CD4-positive, alpha-beta T cell (primary cell): ENCODE measurements at regions not wholly inside any gene's neighbourhood (a gene's known extent, or its start where the extent isn't known, plus 50 kb on each side); places are given as distances from the start of the nearest gene placed in this dataset.

Source experiments
- ATAC-seq: fragments of 200-7000 bp; cut with Tn5 transposase; one replicate; pipeline ENCODE4 v1.10.0; 2022; ENCODE audit warnings: mild to moderate bottlenecking; ENCODE audit not compliant: poor library complexity
- CTCF ChIA-PET: fragments of 350-600 bp; sonication (Branson Sonifier 250); formaldehyde crosslinking; loops from one replicate; lab custom pipeline; 2021; ENCODE audit warnings: antibody characterized with exemption, inconsistent platforms; lab: Charles Lee
- POLR2A ChIA-PET: fragments of 350-600 bp; sonication (Branson Sonifier 250); formaldehyde crosslinking; loops from one replicate; lab custom pipeline; 2021; ENCODE audit warnings: antibody characterized with exemption, inconsistent platforms; lab: Charles Lee
- DNase-seq, 14 experiments: peaks; one replicate each; pipeline ENCODE4 v3.0.0-alpha.2; 2013 to 2020; ENCODE audit warnings: mixed read lengths in 2 of 14
- H3K27ac ChIP-seq, 2 donors: one replicate each; pipeline versions ENCODE4 v1.5.1 to v1.7.0; 2013; ENCODE audit warnings: low read length in 2 of 2, low read depth in 1 of 2, mild to moderate bottlenecking in 1 of 2
- H3K27me3 ChIP-seq, 2 experiments: 1 replicate in 1 of 2; 2 replicates in 1 of 2; pipeline versions ENCODE4 v1.6.1 to v1.7.0; 2013; ENCODE audit warnings: low read length in 2 of 2, control low read depth in 1 of 2, mild to moderate bottlenecking in 1 of 2, moderate library complexity in 1 of 2; ENCODE audit not compliant: insufficient read depth in 2 of 2, control insufficient read depth in 1 of 2
- H3K36me3 ChIP-seq: one replicate; pipeline ENCODE4 v1.6.1; 2013; ENCODE audit warnings: low read length, control low read depth; ENCODE audit not compliant: insufficient read depth
- H3K4me1 ChIP-seq: one replicate; pipeline ENCODE4 v1.6.1; 2013; ENCODE audit warnings: low read length, control low read depth; ENCODE audit not compliant: insufficient read depth
- H3K4me3 ChIP-seq: one replicate; pipeline ENCODE4 v1.5.1; 2013; ENCODE audit warnings: mild to moderate bottlenecking, low read length, moderate library complexity
- H3K9me3 ChIP-seq, 2 experiments: 1 replicate in 1 of 2; 2 replicates in 1 of 2; pipeline versions ENCODE4 v1.6.1 to v1.7.0; 2013; ENCODE audit warnings: low read length in 2 of 2, mild to moderate bottlenecking in 2 of 2, control low read depth in 1 of 2, moderate library complexity in 1 of 2; ENCODE audit not compliant: control insufficient read depth in 1 of 2, insufficient read depth in 1 of 2
- H3K27ac Mint-ChIP-seq: one replicate; pipeline ENCODE4 v1.8.0; 2020; ENCODE audit warnings: mixed read lengths
- H3K27me3 Mint-ChIP-seq: one replicate; pipeline ENCODE4 v1.8.0; 2021; ENCODE audit warnings: mixed read lengths
- H3K36me3 Mint-ChIP-seq: one replicate; pipeline ENCODE4 v1.8.0; 2021; ENCODE audit warnings: low read depth, mixed read lengths
- H3K4me1 Mint-ChIP-seq: one replicate; pipeline ENCODE4 v1.8.0; 2021; ENCODE audit warnings: low read depth, mixed read lengths
- H3K4me3 Mint-ChIP-seq: one replicate; pipeline ENCODE4 v1.8.0; 2020; ENCODE audit warnings: mild to moderate bottlenecking, mixed read lengths
- H3K9me3 Mint-ChIP-seq: one replicate; pipeline ENCODE4 v1.8.0; 2020; ENCODE audit warnings: mixed read lengths
- CTCF ChIP-seq: fragments of 200-600 bp; IDR thresholded peaks from one replicate; pipeline ENCODE4 v1.8.0; 2022; ENCODE audit warnings: antibody characterized with exemption, mild to moderate bottlenecking
- intact Hi-C, 2 experiments: fragments of 100-400 bp; cut with DNase I in 1 of 2; cut with micrococcal nuclease in 1 of 2; formaldehyde crosslinking; loops; one replicate each; pipeline versions ENCODE4 v1.15.1 to v1.9.0; 2023 to 2025; cut with DNase I, micrococcal nuclease

GRCh38 chr11:33549483-33549882 is 151.1 kb downstream of the C11orf91 start:
- no peaks in the 10 kb centered on the region for H3K4me1 Mint-ChIP-seq
- intact Hi-C loops, result no loop called here
- Histone ChIP-seq H3K4me3 (no peak overlapping the region), H3K27me3 (peaks cover 6% of the 10 kb centered on the region in 2 experiments), H3K4me1 (no peaks in the 10 kb centered on the region), H3K9me3 (no peaks in the 10 kb centered on the region), H3K36me3 (no peaks in the 10 kb centered on the region), H3K27ac (no peak overlapping the region)
- H3K36me3 Mint-ChIP-seq, result no peaks in the 10 kb centered on the region
- ChIA-PET CTCF (no interaction called here), POLR2A (no interaction called here)
- DNase-seq, result no peak
- no peak for TF ChIP-seq CTCF
- no peaks in the 10 kb centered on the region for H3K9me3 Mint-ChIP-seq
- peaks cover 45% of the 10 kb centered on the region for H3K27me3 Mint-ChIP-seq
- ATAC-seq, result no peak
- no peak overlapping the region for H3K4me3 Mint-ChIP-seq
- no peak overlapping the region for H3K27ac Mint-ChIP-seq

- no peak overlapping the region for H3K27ac ChIP-seq
- intact Hi-C loops, result no loop called here
- Mint-ChIP-seq H3K4me3 (no peak overlapping the region), H3K27ac (no peak overlapping the region), H3K36me3 (no peaks in the 10 kb centered on the region), H3K27me3 (peaks cover 48% of the 10 kb centered on the region), H3K9me3 (no peaks in the 10 kb centered on the region), H3K4me1 (no peaks in the 10 kb centered on the region)
- CTCF ChIA-PET, result no interaction called here
- no peak overlapping the region for H3K4me3 ChIP-seq
- ATAC-seq (no peak), DNase-seq (no peak)
- POLR2A ChIA-PET, result no interaction called here
- TF ChIP-seq CTCF, result no peak
- no peaks in the 10 kb centered on the region for H3K36me3 ChIP-seq
- H3K4me1 ChIP-seq, result no peaks in the 10 kb centered on the region
- no peaks in the 10 kb centered on the region for H3K9me3 ChIP-seq
- peaks cover 3 to 14% of the 10 kb centered on the region in 2 experiments for H3K27me3 ChIP-seq
Measured at GRCh38 chr11:33545931-33546330, 154.7 kb downstream of the C11orf91 start.

- ATAC-seq (no peak), DNase-seq (no peak)
- H3K27ac Mint-ChIP-seq, result no peak overlapping the region
- ChIA-PET CTCF (no interaction called here), POLR2A (no interaction called here)
- H3K36me3 Mint-ChIP-seq, result no peaks in the 10 kb centered on the region
- intact Hi-C loops, result loop anchor here in 1 of 2 experiments (5.0 kb wide), 1 partner anchor 283 kb away; no protein-coding TSS in a partner anchor
- no peak overlapping the region for H3K27ac ChIP-seq
- no peak overlapping the region for H3K4me3 ChIP-seq
- H3K9me3 ChIP-seq, result no peaks in the 10 kb centered on the region
- TF ChIP-seq CTCF, result no peak
- H3K27me3 ChIP-seq, result peaks cover 3 to 14% of the 10 kb centered on the region in 2 experiments
- H3K27me3 Mint-ChIP-seq, result peaks cover 53% of the 10 kb centered on the region
- H3K4me1 Mint-ChIP-seq, result no peaks in the 10 kb centered on the region
- no peaks in the 10 kb centered on the region for H3K4me1 ChIP-seq
- no peaks in the 10 kb centered on the region for H3K9me3 Mint-ChIP-seq
- no peaks in the 10 kb centered on the region for H3K36me3 ChIP-seq
- no peak overlapping the region for H3K4me3 Mint-ChIP-seq
Measured at GRCh38 chr11:33544593-33545373, 155.8 kb downstream of the C11orf91 start.
